ENCODE measurements at regions not wholly inside any gene's neighbourhood (a gene's known extent, or its start where the extent isn't known, plus 50 kb on each side); places are given as distances from the start of the nearest gene placed in this dataset.

DNA sequence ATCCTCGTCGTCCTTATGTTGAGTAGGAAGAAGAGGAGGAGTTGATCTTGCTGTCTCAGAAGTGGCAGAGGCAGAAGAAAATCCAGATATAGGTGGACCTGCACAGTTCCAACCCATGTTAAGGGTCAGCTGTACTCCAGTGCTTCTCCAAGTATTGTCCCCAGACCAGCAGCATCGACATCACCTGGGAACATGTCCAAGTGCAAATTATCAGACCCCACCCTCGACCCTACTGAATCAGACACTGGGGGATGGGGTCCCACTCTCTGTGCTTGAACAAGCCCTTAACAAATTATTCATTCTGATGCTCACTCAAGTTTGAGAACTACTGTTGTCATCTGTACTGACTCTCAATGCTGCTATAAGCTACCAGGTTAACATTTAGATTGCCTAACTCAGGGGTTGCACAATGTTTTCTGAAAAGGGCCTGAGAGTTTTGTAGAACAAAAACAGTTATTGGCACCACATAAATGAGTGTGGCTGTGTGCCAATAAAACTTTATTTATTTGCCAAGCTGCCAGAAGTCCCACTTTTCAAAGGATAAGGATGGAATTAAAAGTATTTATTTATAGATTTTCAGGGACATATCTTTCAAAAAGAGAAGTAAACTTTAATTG is 226.7 kb upstream of the IPO5 start:
- Histone ChIP-seq H3K27ac (peak overlapping the region in 1 of 8 donors; percentile 20), H3K4me1 (no peaks in the 10 kb centered on the region), H3K9me3 (peaks cover 0 to 6% (median 0%) of the 10 kb centered on the region in 8 donors), H3K27me3 (replicated peaks in 1 of 7) (no peaks in the 10 kb centered on the region), H3K4me3 (no peak overlapping the region), H3K36me3 (no peaks in the 10 kb centered on the region)
- intact Hi-C loops (cut with DNase I; ENCODE audit: low total_unique reads) = no loop called here
- TF ChIP-seq, protein P1, sequence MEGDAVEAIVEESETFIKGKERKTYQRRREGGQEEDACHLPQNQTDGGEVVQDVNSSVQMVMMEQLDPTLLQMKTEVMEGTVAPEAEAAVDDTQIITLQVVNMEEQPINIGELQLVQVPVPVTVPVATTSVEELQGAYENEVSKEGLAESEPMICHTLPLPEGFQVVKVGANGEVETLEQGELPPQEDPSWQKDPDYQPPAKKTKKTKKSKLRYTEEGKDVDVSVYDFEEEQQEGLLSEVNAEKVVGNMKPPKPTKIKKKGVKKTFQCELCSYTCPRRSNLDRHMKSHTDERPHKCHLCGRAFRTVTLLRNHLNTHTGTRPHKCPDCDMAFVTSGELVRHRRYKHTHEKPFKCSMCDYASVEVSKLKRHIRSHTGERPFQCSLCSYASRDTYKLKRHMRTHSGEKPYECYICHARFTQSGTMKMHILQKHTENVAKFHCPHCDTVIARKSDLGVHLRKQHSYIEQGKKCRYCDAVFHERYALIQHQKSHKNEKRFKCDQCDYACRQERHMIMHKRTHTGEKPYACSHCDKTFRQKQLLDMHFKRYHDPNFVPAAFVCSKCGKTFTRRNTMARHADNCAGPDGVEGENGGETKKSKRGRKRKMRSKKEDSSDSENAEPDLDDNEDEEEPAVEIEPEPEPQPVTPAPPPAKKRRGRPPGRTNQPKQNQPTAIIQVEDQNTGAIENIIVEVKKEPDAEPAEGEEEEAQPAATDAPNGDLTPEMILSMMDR (IDR thresholded peaks at IDR 0.05 in 8 of 11, conservative IDR thresholded peaks at IDR 0.05 in 3 of 11) = no peak
- no peak for TF ChIP-seq POLR2A (IDR thresholded peaks at IDR 0.05)
- no peak for DNase-seq
- 51 to 79% (median 70%) methylated on average over 2 to 4 of the region's 4 CpGs for WGBS, 5 donors

DNA sequence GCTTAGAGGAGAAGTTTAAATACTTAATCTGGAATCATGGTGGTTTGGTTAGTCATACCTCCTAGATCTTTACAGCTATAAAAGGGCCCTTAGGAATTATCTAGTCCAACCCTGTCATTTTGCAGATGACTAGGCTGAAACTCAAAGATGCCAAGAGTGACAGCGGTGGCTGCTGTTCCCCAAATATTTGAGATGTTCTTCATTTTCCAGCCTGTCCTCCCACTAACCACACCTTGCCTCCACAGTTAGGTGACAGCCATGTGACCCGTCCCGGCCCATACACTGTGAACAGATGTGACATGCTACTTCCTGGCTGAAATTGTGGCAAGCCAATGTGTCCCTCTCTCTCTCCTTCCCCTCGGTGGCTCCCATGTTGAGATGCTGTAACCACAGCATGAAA is 225.5 kb upstream of the IPO5 start:
- H3K36me3 ChIP-seq = no peaks in the 10 kb centered on the region
- TF ChIP-seq, protein P1 (IDR thresholded peaks at IDR 0.05 in 8 of 11, conservative IDR thresholded peaks at IDR 0.05 in 3 of 11) = no peak
- TF ChIP-seq POLR2A (IDR thresholded peaks at IDR 0.05) (no peak), POLR2AphosphoS5 (IDR thresholded peaks at IDR 0.05) (no peak)
- peaks cover 0 to 6% (median 0%) of the 10 kb centered on the region in 8 donors for H3K9me3 ChIP-seq
- DNase-seq = no peak
- H3K27me3 ChIP-seq (replicated peaks in 1 of 7) = no peaks in the 10 kb centered on the region
- 83 to 90% (median 86%) methylated on average over 4 of the region's 4 CpGs for WGBS, 5 donors
- intact Hi-C loops (cut with DNase I; ENCODE audit: low total_unique reads) = no loop called here
- H3K4me3 ChIP-seq = no peak overlapping the region
- H3K27ac ChIP-seq = no peak overlapping the region
- H3K4me1 ChIP-seq = no peaks in the 10 kb centered on the region

DNA sequence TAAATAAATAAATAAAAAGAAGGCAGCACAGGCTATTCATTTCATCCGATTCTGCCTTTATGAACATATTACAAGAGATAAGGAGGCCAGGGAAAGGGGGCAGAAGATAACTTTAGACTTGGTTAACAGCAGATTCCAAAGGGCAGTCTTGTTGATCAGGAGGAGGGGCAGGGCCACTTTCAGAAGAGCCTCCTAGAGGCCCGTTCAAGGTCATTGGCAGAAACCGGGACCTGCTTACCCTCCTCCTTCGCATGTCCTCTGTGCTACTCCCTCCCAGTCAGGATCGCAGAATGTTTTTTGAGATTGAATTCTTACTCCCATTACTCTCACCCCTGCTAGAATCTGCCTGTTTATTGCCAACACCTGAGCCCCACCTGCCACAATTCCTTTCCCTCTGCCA is 217.0 kb upstream of the IPO5 start:
- Histone ChIP-seq H3K36me3 (no peaks in the 10 kb centered on the region), H3K4me3 (no peak overlapping the region), H3K27ac (no peak overlapping the region), H3K27me3 (replicated peaks in 1 of 7) (no peaks in the 10 kb centered on the region), H3K4me1 (no peaks in the 10 kb centered on the region), H3K9me3 (no peaks in the 10 kb centered on the region)
- 82 to 95% (median 88%) methylated on average over 5 of the region's 5 CpGs for WGBS, 5 donors
- TF ChIP-seq, protein P1 (IDR thresholded peaks at IDR 0.05 in 8 of 11, conservative IDR thresholded peaks at IDR 0.05 in 3 of 11) = no peak
- TF ChIP-seq POLR2AphosphoS5 (IDR thresholded peaks at IDR 0.05) (no peak), POLR2A (IDR thresholded peaks at IDR 0.05) (no peak)
- no peak for DNase-seq
- intact Hi-C loops (cut with DNase I; ENCODE audit: low total_unique reads) = no loop called here

DNA sequence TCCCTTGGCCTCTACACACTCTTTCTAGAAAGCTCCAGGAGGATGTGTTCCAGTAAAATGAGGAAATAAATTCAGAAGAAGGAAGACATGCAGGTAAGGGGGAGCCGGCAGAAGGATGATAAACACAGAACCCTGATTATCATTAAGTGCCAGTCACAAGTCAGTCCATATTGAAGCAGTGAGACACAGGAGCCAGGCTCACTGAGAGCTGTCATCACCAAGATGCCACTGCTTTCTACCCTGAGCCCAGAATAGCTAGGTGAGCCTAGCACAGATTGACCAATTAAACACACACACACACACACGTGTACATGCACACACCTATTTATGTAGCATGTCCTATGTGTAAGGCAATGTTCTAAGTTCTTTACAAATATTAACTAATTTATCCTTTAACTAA is 211.4 kb upstream of the IPO5 start:
- DNase-seq = no peak
- H3K9me3 ChIP-seq = no peaks in the 10 kb centered on the region
- H3K4me3 ChIP-seq = no peak overlapping the region
- 64 to 90% (median 85%) methylated on average over 2 of the region's 2 CpGs for WGBS, 5 donors
- H3K36me3 ChIP-seq = no peaks in the 10 kb centered on the region
- TF ChIP-seq POLR2AphosphoS5 (IDR thresholded peaks at IDR 0.05) (no peak), POLR2A (IDR thresholded peaks at IDR 0.05) (no peak)
- TF ChIP-seq, protein P1 (IDR thresholded peaks at IDR 0.05 in 8 of 11, conservative IDR thresholded peaks at IDR 0.05 in 3 of 11) = no peak
- H3K4me1 ChIP-seq = peaks cover 0 to 4% (median 0%) of the 10 kb centered on the region in 6 donors
- intact Hi-C loops (cut with DNase I; ENCODE audit: low total_unique reads) = no loop called here
- no peak overlapping the region for H3K27ac ChIP-seq
- H3K27me3 ChIP-seq (replicated peaks in 1 of 7) = no peaks in the 10 kb centered on the region
